ENCODE measurements at regions not wholly inside any gene's neighbourhood (a gene's known extent, or its start where the extent isn't known, plus 50 kb on each side); places are given as distances from the start of the nearest gene placed in this dataset.

DNA sequence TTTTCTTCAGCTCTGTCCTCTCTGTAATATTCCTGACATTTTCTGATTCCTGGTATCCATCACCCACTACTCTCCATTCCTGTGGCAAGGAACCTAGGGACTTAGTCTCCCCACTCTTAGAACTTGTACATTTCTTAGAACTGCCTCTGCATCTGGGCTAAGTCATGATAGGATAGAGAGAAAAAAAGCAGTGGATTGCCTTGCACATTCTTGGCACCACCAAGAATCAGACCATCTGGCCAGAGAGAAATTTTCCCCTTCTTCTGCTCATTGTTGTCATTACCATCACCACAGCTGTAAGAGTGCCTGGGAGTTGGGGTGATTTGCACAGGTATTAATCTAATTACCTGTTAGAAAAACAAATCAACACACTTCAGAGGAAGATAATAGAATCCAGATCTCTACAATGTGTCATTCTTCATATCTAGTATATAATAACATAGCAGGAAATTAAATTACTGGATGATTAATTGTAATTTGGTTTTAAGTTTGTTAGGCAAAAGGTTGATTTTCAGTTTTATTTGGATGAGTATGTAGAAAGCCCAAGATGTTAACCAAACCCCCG lies 264.8 kb upstream of the ZPLD1 start:
- TF ChIP-seq ZBTB7B (CRISPR knock-in tag; IDR thresholded peaks at IDR 0.05), result no peak
- TF ChIP-seq, protein P1, sequence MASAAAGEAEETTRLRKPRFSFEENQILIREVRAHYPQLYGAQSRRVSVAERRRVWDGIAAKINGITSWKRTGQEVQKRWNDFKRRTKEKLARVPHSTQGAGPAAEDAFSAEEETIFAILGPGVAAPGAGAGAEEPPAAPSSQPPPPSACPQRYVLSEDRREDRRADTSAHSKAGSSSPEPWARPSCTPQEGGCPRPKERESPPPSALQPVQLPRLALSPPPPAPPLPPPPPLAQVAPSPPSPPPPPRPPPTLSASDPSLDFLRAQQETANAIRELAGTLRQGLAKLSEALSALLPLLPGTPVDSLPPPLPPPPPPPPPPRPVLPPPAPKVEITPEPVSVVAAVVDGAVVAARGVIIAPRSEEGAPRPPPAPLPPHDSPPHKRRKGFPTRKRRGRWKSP (CRISPR knock-in tag; IDR thresholded peaks at IDR 0.05), result no peak
- TF ChIP-seq, protein P2, sequence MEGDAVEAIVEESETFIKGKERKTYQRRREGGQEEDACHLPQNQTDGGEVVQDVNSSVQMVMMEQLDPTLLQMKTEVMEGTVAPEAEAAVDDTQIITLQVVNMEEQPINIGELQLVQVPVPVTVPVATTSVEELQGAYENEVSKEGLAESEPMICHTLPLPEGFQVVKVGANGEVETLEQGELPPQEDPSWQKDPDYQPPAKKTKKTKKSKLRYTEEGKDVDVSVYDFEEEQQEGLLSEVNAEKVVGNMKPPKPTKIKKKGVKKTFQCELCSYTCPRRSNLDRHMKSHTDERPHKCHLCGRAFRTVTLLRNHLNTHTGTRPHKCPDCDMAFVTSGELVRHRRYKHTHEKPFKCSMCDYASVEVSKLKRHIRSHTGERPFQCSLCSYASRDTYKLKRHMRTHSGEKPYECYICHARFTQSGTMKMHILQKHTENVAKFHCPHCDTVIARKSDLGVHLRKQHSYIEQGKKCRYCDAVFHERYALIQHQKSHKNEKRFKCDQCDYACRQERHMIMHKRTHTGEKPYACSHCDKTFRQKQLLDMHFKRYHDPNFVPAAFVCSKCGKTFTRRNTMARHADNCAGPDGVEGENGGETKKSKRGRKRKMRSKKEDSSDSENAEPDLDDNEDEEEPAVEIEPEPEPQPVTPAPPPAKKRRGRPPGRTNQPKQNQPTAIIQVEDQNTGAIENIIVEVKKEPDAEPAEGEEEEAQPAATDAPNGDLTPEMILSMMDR (CRISPR knock-in tag; IDR thresholded peaks at IDR 0.05), result no peak
- no peak for TF ChIP-seq ZNF264 (CRISPR knock-in tag; IDR thresholded peaks at IDR 0.05)
- TF ChIP-seq, protein P3, sequence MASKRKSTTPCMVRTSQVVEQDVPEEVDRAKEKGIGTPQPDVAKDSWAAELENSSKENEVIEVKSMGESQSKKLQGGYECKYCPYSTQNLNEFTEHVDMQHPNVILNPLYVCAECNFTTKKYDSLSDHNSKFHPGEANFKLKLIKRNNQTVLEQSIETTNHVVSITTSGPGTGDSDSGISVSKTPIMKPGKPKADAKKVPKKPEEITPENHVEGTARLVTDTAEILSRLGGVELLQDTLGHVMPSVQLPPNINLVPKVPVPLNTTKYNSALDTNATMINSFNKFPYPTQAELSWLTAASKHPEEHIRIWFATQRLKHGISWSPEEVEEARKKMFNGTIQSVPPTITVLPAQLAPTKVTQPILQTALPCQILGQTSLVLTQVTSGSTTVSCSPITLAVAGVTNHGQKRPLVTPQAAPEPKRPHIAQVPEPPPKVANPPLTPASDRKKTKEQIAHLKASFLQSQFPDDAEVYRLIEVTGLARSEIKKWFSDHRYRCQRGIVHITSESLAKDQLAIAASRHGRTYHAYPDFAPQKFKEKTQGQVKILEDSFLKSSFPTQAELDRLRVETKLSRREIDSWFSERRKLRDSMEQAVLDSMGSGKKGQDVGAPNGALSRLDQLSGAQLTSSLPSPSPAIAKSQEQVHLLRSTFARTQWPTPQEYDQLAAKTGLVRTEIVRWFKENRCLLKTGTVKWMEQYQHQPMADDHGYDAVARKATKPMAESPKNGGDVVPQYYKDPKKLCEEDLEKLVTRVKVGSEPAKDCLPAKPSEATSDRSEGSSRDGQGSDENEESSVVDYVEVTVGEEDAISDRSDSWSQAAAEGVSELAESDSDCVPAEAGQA (IDR thresholded peaks at IDR 0.05; ENCODE audit: low read depth), result no peak
- TF ChIP-seq, protein P3 (CRISPR knock-in tag; IDR thresholded peaks at IDR 0.05; ENCODE audit: borderline replicate concordance), result no peak
- TF ChIP-seq POLR2AphosphoS5 (IDR thresholded peaks at IDR 0.05; ENCODE audit: low read depth, low read length), result no peak
- no peak for TF ChIP-seq FOXJ3 (CRISPR knock-in tag; IDR thresholded peaks at IDR 0.05; ENCODE audit: borderline replicate concordance)
- TF ChIP-seq MXD4 (CRISPR knock-in tag; IDR thresholded peaks at IDR 0.05), result no peak
- TF ChIP-seq, protein P4, sequence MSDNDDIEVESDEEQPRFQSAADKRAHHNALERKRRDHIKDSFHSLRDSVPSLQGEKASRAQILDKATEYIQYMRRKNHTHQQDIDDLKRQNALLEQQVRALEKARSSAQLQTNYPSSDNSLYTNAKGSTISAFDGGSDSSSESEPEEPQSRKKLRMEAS (IDR thresholded peaks at IDR 0.05), result no peak
- no peak for TF ChIP-seq NR2F6 (IDR thresholded peaks at IDR 0.05)
- TF ChIP-seq NR2F6 (CRISPR knock-in tag; IDR thresholded peaks at IDR 0.05), result no peak
- no peak for TF ChIP-seq IRF2 (CRISPR knock-in tag; IDR thresholded peaks at IDR 0.05)
- TF ChIP-seq SRSF1 (optimal IDR thresholded peaks at IDR 0.05; ENCODE audit: low read depth, low read length), result no peak
- no peak for TF ChIP-seq HDAC2 (CRISPR knock-in tag; IDR thresholded peaks at IDR 0.05)
- no peak for TF ChIP-seq ZNF121 (CRISPR knock-in tag; IDR thresholded peaks at IDR 0.05)
